IPS-18a (cell line): ENCODE measurements at regions not wholly inside any gene's neighbourhood (a gene's known extent, or its start where the extent isn't known, plus 50 kb on each side); places are given as distances from the start of the nearest gene placed in this dataset.

Experiments
- H3K27ac ChIP-seq: one replicate; pipeline ENCODE4 v1.5.1; 2013; ENCODE audit warnings: low read length
- H3K27me3 ChIP-seq: one replicate; pipeline ENCODE4 v1.6.1; 2013; ENCODE audit warnings: mild to moderate bottlenecking, low read length; ENCODE audit not compliant: control insufficient read depth, insufficient read depth
- H3K36me3 ChIP-seq: one replicate; pipeline ENCODE4 v1.6.1; 2013; ENCODE audit warnings: low read depth, low read length; ENCODE audit not compliant: control insufficient read depth
- H3K4me1 ChIP-seq: one replicate; pipeline ENCODE4 v1.6.1; 2013; ENCODE audit warnings: low read depth, low read length; ENCODE audit not compliant: control insufficient read depth
- H3K4me3 ChIP-seq: one replicate; pipeline ENCODE4 v1.5.1; 2013; ENCODE audit warnings: low read length
- H3K9ac ChIP-seq: one replicate; pipeline ENCODE4 v1.6.1; 2013; ENCODE audit warnings: mild to moderate bottlenecking, low read length, moderate library complexity
- H3K9me3 ChIP-seq: one replicate; pipeline ENCODE4 v1.6.1; 2013; ENCODE audit warnings: low read depth, low read length; ENCODE audit not compliant: control insufficient read depth

GRCh38 chr3:64387688-64388087, 162.4 kb upstream of the PRICKLE2 start:
- Histone ChIP-seq H3K9me3 (no peaks in the 10 kb centered on the region), H3K4me3 (no peak overlapping the region), H3K4me1 (no peaks in the 10 kb centered on the region), H3K9ac (no peak overlapping the region), H3K27me3 (no peaks in the 10 kb centered on the region), H3K27ac (no peak overlapping the region), H3K36me3 (no peaks in the 10 kb centered on the region)

- Histone ChIP-seq H3K9ac (no peak overlapping the region), H3K36me3 (no peaks in the 10 kb centered on the region), H3K27ac (no peak overlapping the region), H3K4me1 (no peaks in the 10 kb centered on the region), H3K4me3 (no peak overlapping the region), H3K9me3 (no peaks in the 10 kb centered on the region), H3K27me3 (no peaks in the 10 kb centered on the region)
Observed at GRCh38 chr3:64385277-64385676, 160.0 kb upstream of the PRICKLE2 start.

DNA sequence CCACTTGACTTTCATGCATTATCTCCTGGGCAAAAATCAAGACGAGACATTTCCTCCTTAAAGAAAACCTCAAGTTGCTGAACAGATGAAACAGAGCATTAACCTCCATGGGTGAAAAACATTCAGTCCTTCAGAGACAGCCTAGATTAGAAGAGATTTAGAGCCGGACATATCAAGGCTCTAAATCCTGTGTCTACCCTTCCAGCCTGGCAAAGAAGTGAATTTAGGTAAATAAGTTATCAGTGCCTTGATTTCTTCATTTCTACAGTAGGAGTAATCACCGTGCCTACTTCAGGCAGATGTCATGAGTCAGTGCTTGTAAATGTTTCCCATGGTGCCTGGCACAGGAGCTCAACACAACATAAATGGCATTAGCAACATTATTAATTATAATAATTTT, 159.3 kb upstream of the PRICKLE2 start:
- Histone ChIP-seq H3K9me3 (no peaks in the 10 kb centered on the region), H3K4me1 (no peaks in the 10 kb centered on the region), H3K36me3 (no peaks in the 10 kb centered on the region), H3K27ac (no peak overlapping the region), H3K9ac (no peak overlapping the region), H3K4me3 (no peak overlapping the region), H3K27me3 (no peaks in the 10 kb centered on the region)

DNA sequence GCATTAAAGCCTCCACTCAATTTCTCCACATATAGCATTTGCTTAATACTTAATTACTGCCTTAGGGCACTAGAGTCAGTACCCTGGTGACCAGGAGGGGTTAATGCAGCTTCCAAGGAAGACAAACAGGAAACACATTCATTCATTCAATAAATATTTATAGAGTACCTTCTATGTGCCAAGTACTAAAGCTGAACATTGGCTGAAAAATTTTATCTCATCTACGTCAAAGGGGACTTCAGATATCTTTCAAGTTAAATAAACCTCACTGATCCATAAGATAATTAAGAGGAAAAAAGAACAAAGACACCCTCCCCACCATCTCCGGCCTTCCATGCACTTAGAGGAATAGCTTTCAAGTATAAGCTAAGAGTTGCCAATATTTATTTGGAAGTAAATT, 156.9 kb upstream of the PRICKLE2 start:
- Histone ChIP-seq H3K27me3 (no peaks in the 10 kb centered on the region), H3K27ac (no peak overlapping the region), H3K9me3 (no peaks in the 10 kb centered on the region), H3K36me3 (no peaks in the 10 kb centered on the region), H3K9ac (no peak overlapping the region), H3K4me3 (no peak overlapping the region), H3K4me1 (no peaks in the 10 kb centered on the region)

GRCh38 chr3:64381367-64381766, 156.1 kb upstream of the PRICKLE2 start:
- Histone ChIP-seq H3K27me3 (no peaks in the 10 kb centered on the region), H3K27ac (no peak overlapping the region), H3K9ac (no peak overlapping the region), H3K4me3 (no peak overlapping the region), H3K9me3 (no peaks in the 10 kb centered on the region), H3K36me3 (no peaks in the 10 kb centered on the region), H3K4me1 (no peaks in the 10 kb centered on the region)

- H3K4me1 ChIP-seq: no peaks in the 10 kb centered on the region
- no peak overlapping the region for H3K4me3 ChIP-seq
- H3K27me3 ChIP-seq: no peaks in the 10 kb centered on the region
- no peaks in the 10 kb centered on the region for H3K9me3 ChIP-seq
- H3K27ac ChIP-seq: no peak overlapping the region
- H3K36me3 ChIP-seq: no peaks in the 10 kb centered on the region
- no peak overlapping the region for H3K9ac ChIP-seq
Observed at GRCh38 chr3:64380546-64380945, 155.3 kb upstream of the PRICKLE2 start.

GRCh38 chr3:64379221-64379620, 154.0 kb upstream of the PRICKLE2 start:
- Histone ChIP-seq H3K9ac (no peak overlapping the region), H3K36me3 (no peaks in the 10 kb centered on the region), H3K27me3 (no peaks in the 10 kb centered on the region), H3K4me1 (no peaks in the 10 kb centered on the region), H3K4me3 (no peak overlapping the region), H3K9me3 (no peaks in the 10 kb centered on the region), H3K27ac (no peak overlapping the region)

GRCh38 chr3:64377942-64378341, 152.7 kb upstream of the PRICKLE2 start:
- no peak overlapping the region for H3K27ac ChIP-seq
- no peaks in the 10 kb centered on the region for H3K36me3 ChIP-seq
- no peak overlapping the region for H3K9ac ChIP-seq
- H3K27me3 ChIP-seq: no peaks in the 10 kb centered on the region
- H3K4me1 ChIP-seq: no peaks in the 10 kb centered on the region
- H3K4me3 ChIP-seq: no peak overlapping the region
- H3K9me3 ChIP-seq: no peaks in the 10 kb centered on the region

- H3K9ac ChIP-seq: no peak overlapping the region
- no peaks in the 10 kb centered on the region for H3K27me3 ChIP-seq
- no peaks in the 10 kb centered on the region for H3K4me1 ChIP-seq
- H3K36me3 ChIP-seq: no peaks in the 10 kb centered on the region
- no peak overlapping the region for H3K27ac ChIP-seq
- H3K9me3 ChIP-seq: no peaks in the 10 kb centered on the region
- no peak overlapping the region for H3K4me3 ChIP-seq
Observed at GRCh38 chr3:64375737-64376136, 150.5 kb upstream of the PRICKLE2 start.

- Histone ChIP-seq H3K4me1 (no peaks in the 10 kb centered on the region), H3K27me3 (no peaks in the 10 kb centered on the region), H3K27ac (no peak overlapping the region), H3K9ac (no peak overlapping the region), H3K36me3 (no peaks in the 10 kb centered on the region), H3K4me3 (no peak overlapping the region), H3K9me3 (no peaks in the 10 kb centered on the region)
Observed at GRCh38 chr3:64369390-64369789, 144.1 kb upstream of the PRICKLE2 start.

GRCh38 chr3:64368257-64369020, 143.2 kb upstream of the PRICKLE2 start:
- Histone ChIP-seq H3K4me1 (no peaks in the 10 kb centered on the region), H3K9ac (no peak overlapping the region), H3K27me3 (no peaks in the 10 kb centered on the region), H3K36me3 (no peaks in the 10 kb centered on the region), H3K9me3 (no peaks in the 10 kb centered on the region), H3K4me3 (no peak overlapping the region), H3K27ac (no peak overlapping the region)

GRCh38 chr3:64365877-64366276, 140.6 kb upstream of the PRICKLE2 start:
- Histone ChIP-seq H3K9me3 (no peaks in the 10 kb centered on the region), H3K36me3 (no peaks in the 10 kb centered on the region), H3K27me3 (no peaks in the 10 kb centered on the region), H3K4me3 (no peak overlapping the region), H3K4me1 (no peaks in the 10 kb centered on the region), H3K27ac (no peak overlapping the region), H3K9ac (no peak overlapping the region)
